Glutamatergic neuron (in vitro differentiated cells): ENCODE measurements at regions not wholly inside any gene's neighbourhood (a gene's known extent, or its start where the extent isn't known, plus 50 kb on each side); places are given as distances from the start of the nearest gene placed in this dataset.
A peak's percentile ranks its signal among the peaks of the same experiment; 100 is the strongest.

ENCODE experiments used
- DNase-seq: peaks from one replicate; pipeline ENCODE4 v3.0.0; 2022
- H3K27ac Mint-ChIP-seq: one replicate; pipeline ENCODE4 v1.8.0; 2020; ENCODE audit warnings: mild to moderate bottlenecking, mixed read lengths, inconsistent platforms; ENCODE audit not compliant: unreplicated experiment
- H3K27me3 Mint-ChIP-seq: one replicate; pipeline ENCODE4 v1.8.0; 2020; ENCODE audit warnings: mild to moderate bottlenecking, moderate library complexity, mixed read lengths, inconsistent platforms; ENCODE audit not compliant: unreplicated experiment
- H3K36me3 Mint-ChIP-seq: one replicate; pipeline ENCODE4 v1.8.0; 2020; ENCODE audit warnings: mild to moderate bottlenecking, mixed read lengths, inconsistent platforms; ENCODE audit not compliant: unreplicated experiment
- H3K4me1 Mint-ChIP-seq: one replicate; pipeline ENCODE4 v1.8.0; 2020; ENCODE audit warnings: mild to moderate bottlenecking, low read depth, mixed read lengths, inconsistent platforms; ENCODE audit not compliant: unreplicated experiment
- H3K4me3 Mint-ChIP-seq: one replicate; pipeline ENCODE4 v1.8.0; 2020; ENCODE audit warnings: mild to moderate bottlenecking, mixed read lengths, inconsistent platforms; ENCODE audit not compliant: unreplicated experiment
- H3K9me3 Mint-ChIP-seq: one replicate; pipeline ENCODE4 v1.8.0; 2020; ENCODE audit warnings: mild to moderate bottlenecking, moderate library complexity, mixed read lengths, inconsistent platforms; ENCODE audit not compliant: unreplicated experiment
- CTCF ChIP-seq: fragments of 200-600 bp; sonication (generic); IDR thresholded peaks from one replicate; pipeline ENCODE4 v1.5.0; 2021; ENCODE audit not compliant: partially characterized antibody, unreplicated experiment

- peaks cover 21% of the 10 kb centered on the region for H3K4me1 Mint-ChIP-seq
- H3K27ac Mint-ChIP-seq = no peak overlapping the region
- no peak for TF ChIP-seq CTCF
- no peak for DNase-seq
- peaks cover 20% of the 10 kb centered on the region for H3K27me3 Mint-ChIP-seq
- H3K36me3 Mint-ChIP-seq = peaks cover 6% of the 10 kb centered on the region
- H3K9me3 Mint-ChIP-seq = peaks cover 17% of the 10 kb centered on the region
- H3K4me3 Mint-ChIP-seq = no peak overlapping the region
Observed at GRCh38 chr11:70663815-70664214, 265.5 kb downstream of the CTTN start.

- peaks cover 6% of the 10 kb centered on the region for H3K36me3 Mint-ChIP-seq
- no peak for TF ChIP-seq CTCF
- H3K9me3 Mint-ChIP-seq = peaks cover 17% of the 10 kb centered on the region
- H3K4me1 Mint-ChIP-seq = peaks cover 35% of the 10 kb centered on the region
- H3K27ac Mint-ChIP-seq = no peak overlapping the region
- no peak for DNase-seq
- H3K4me3 Mint-ChIP-seq = no peak overlapping the region
- H3K27me3 Mint-ChIP-seq = peaks cover 24% of the 10 kb centered on the region
Observed at GRCh38 chr11:70666311-70666710, 268.0 kb downstream of the CTTN start.

- H3K9me3 Mint-ChIP-seq = peaks cover 12% of the 10 kb centered on the region
- no peak overlapping the region for H3K27ac Mint-ChIP-seq
- peaks cover 17% of the 10 kb centered on the region for H3K27me3 Mint-ChIP-seq
- DNase-seq = no peak
- peak overlapping the region; percentile 62 for H3K4me3 Mint-ChIP-seq
- peaks cover 28% of the 10 kb centered on the region for H3K4me1 Mint-ChIP-seq
- H3K36me3 Mint-ChIP-seq = peaks cover 6% of the 10 kb centered on the region
- TF ChIP-seq CTCF = no peak
Observed at GRCh38 chr11:70667767-70668166, 269.4 kb downstream of the CTTN start.

- Mint-ChIP-seq H3K36me3 (peaks cover 6% of the 10 kb centered on the region), H3K27ac (peak overlapping the region; percentile 75), H3K4me3 (peak overlapping the region; percentile 62), H3K9me3 (peaks cover 12% of the 10 kb centered on the region), H3K4me1 (peaks cover 28% of the 10 kb centered on the region), H3K27me3 (peaks cover 17% of the 10 kb centered on the region)
- no peak for TF ChIP-seq CTCF
- DNase-seq = no peak
Observed at GRCh38 chr11:70668204-70669202, 270.2 kb downstream of the CTTN start.

GRCh38 chr11:70669281-70669680 is 271.0 kb downstream of the CTTN start:
- Mint-ChIP-seq H3K27ac (peak overlapping the region; percentile 94), H3K4me3 (peak overlapping the region; percentile 34), H3K27me3 (peaks cover 17% of the 10 kb centered on the region), H3K9me3 (peaks cover 12% of the 10 kb centered on the region), H3K36me3 (peaks cover 6% of the 10 kb centered on the region), H3K4me1 (peaks cover 28% of the 10 kb centered on the region)
- TF ChIP-seq CTCF = no peak
- DNase-seq = no peak
